ENCODE measurements at regions not wholly inside any gene's neighbourhood (a gene's known extent, or its start where the extent isn't known, plus 50 kb on each side); places are given as distances from the start of the nearest gene placed in this dataset.
"Not testable (repeated sequence)": the region's sequence is repeated elsewhere in the genome, so short reads cannot be mapped to it uniquely, and the experiment has no call there.

DNA sequence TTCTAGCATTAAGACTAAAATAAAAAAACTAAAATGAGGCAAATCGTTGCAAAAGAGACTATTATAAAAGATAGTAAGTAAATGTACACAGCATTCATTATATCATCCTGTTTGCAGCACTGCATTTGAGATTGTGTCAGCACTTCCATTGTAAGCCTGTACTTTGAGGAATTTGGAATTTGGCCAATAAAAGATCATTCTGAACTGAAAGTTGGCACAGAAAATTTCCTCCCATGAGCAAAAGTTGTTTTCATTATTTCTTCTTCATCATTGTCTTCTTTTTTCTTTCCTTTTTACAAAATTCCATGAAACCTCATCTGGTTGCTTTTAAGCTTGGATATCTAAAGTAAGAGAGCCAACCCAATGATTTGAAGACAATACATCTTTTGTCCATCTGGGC, 199.3 kb upstream of the ADAMTSL1 start:
- intact Hi-C loops (cut with DNase I) = no loop called here
- no peak for DNase-seq

DNA sequence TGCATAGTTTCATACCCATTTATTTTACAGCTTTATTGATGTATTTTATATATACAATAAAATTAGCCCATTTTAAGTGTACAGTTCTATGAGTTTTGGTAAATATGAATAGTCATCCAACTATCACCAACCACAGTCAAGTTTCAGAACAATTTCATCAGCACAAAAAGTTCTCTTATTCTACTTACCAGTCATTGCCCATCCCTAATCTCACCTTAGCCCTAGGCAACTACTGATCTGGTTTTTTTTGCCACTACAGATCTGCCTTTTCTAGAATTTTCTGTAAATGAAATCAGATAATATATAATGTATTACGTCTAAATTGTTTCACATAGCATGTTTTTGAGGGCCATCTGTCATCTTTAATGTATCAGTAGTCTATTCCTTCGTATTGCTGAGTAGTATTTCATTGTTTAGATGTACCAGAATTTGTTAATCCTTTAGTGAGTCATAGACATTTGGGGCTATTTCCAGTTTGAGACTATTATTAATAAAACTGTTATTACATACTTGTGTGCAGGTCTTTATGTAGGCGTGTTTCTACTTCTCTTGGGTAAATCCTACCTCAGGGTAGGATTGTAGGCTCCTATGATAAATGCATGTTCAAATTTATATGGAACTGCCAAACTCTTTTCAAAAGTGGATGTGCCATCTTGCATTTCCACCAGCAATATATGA, 198.5 kb upstream of the ADAMTSL1 start:
- DNase-seq (no peak), ATAC-seq (ENCODE audit: poor library complexity) (no peak)
- intact Hi-C loops (cut with DNase I) = no loop called here

More for the DNA sequence above, 199.3 kb upstream of the ADAMTSL1 start:
- no peak for ATAC-seq (ENCODE audit: poor library complexity)

- intact Hi-C loops (cut with DNase I) = no loop called here
- DNase-seq = no peak
- no peak for ATAC-seq (ENCODE audit: poor library complexity)
These were observed 192.7 kb upstream of the ADAMTSL1 start for GRCh38 chr9:18281291-18281690.

- intact Hi-C loops (cut with DNase I) = no loop called here
- DNase-seq (no peak), ATAC-seq (ENCODE audit: poor library complexity) (peak; percentile 45)
These were observed 179.7 kb upstream of the ADAMTSL1 start for GRCh38 chr9:18294229-18294628.

- DNase-seq (no peak), ATAC-seq (ENCODE audit: poor library complexity) (no peak)
These were observed 177.3 kb upstream of the ADAMTSL1 start for GRCh38 chr9:18296702-18297055.

DNA sequence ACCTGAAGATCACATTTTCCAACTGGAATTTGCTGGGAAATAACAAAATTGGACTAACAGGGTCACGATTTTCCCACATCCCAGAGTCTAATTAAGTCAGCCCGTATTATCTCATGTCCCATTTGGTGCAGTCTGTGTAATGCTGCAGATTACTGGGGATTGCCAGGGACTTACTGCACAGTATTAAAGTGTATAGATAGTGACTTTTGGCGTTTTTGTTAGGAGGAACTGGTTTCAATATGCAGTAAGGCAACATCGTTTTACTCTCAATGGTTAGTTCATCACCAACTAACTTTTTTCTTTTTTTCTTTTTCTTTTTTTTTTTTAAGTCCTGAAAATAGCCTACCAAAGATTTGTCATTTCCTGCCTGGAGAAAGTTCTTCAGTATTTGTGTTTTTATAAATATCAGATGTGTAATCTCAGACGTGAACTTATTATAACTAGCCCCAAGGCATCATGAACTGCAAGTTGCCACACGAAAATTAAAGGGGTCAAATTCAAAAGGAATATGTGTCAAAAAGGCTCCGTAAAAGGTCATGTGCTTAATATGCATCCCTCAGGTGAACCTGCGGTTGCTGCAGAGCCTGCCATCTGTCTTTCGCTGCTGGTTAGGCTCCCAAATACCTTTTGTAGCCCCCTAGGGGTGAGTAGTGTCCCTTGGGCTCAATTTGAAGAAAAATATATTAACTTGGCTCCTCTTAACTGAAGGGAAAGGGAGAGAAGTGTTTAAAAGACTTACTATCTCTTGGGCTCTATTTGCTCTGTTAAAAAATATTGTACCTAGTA, 176.7 kb upstream of the ADAMTSL1 start:
- DNase-seq (no peak), ATAC-seq (ENCODE audit: poor library complexity) (no peak)
- intact Hi-C loops (cut with DNase I) = no loop called here

More at GRCh38 chr9:18296702-18297055, 177.3 kb upstream of the ADAMTSL1 start:
- intact Hi-C loops (cut with DNase I) = no loop called here

- DNase-seq = no peak
- intact Hi-C loops (cut with DNase I) = no loop called here
- ATAC-seq (ENCODE audit: poor library complexity) = no peak
These were observed 174.5 kb upstream of the ADAMTSL1 start for GRCh38 chr9:18299449-18299848.

GRCh38 chr9:18305167-18305806, 168.7 kb upstream of the ADAMTSL1 start:
- intact Hi-C loops (cut with DNase I); DNase-seq; ATAC-seq (ENCODE audit: poor library complexity): not testable (repeated sequence)

GRCh38 chr9:18314316-18314715, 159.6 kb upstream of the ADAMTSL1 start:
- no peak for ATAC-seq (ENCODE audit: poor library complexity)
- DNase-seq = no peak
- intact Hi-C loops (cut with DNase I) = no loop called here

GRCh38 chr9:18317896-18318295, 156.1 kb upstream of the ADAMTSL1 start:
- ATAC-seq (ENCODE audit: poor library complexity) (no peak), DNase-seq (no peak)
- intact Hi-C loops (cut with DNase I) = no loop called here

- intact Hi-C loops (cut with DNase I) = no loop called here
- no peak for ATAC-seq (ENCODE audit: poor library complexity)
These were observed 154.0 kb upstream of the ADAMTSL1 start for GRCh38 chr9:18319918-18320445.

DNA sequence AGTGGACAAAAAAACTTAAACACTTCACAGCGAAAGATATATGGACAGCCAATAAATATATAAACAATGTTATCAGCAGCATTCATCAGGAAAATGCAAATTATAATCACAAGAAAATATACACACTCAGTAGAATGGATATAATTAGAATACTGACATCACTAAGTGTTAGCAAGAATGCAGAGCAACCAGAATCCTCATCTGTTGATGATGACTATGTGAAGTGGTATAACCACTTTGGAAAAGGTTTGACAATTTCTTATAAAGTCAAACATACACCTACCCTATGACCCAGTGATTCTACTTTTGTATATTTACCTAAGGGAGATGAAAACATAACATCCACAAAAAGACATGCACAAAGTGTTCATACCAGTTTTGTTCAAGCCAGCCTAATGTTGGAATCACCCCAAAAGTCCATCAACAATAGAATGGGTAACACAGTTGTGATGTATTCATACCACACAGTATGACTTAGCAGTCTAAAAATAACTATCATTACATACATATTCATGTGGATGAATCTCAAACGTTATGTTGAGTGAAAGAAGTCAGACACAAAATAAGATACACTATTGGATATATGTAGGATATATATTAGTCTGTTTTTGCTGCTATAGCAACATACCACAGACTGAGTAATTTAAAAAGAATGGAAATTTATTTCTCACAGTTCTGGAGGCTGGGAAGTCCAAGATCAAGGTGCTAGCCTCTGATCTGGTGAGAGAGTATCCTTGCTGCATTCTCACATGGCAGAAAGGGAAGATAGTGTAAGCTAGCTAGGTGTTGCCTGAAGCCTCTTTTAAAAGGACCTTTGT, 148.8 kb upstream of the ADAMTSL1 start:
- DNase-seq (no peak), ATAC-seq (ENCODE audit: poor library complexity) (no peak)
- intact Hi-C loops (cut with DNase I) = no loop called here

More at GRCh38 chr9:18319918-18320445, 154.0 kb upstream of the ADAMTSL1 start:
- DNase-seq = no peak

DNA sequence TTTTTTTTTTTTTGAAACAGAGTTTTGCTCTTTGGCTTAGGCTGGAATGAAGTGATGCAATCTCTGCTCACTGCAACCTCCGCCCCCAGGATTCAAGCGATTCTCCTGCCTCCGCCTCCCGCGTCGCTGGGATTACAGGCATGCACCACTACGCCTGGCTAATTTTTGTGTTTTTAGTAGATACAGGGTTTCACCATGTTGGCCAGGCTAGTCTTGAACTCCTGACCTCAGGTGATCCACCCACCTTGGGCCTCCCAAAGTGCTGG, 148.3 kb upstream of the ADAMTSL1 start:
- DNase-seq; intact Hi-C loops (cut with DNase I); ATAC-seq (ENCODE audit: poor library complexity): not testable (repeated sequence)

- intact Hi-C loops (cut with DNase I) = no loop called here
- DNase-seq = no peak
- ATAC-seq (ENCODE audit: poor library complexity) = no peak
These were observed 146.8 kb upstream of the ADAMTSL1 start for GRCh38 chr9:18327121-18327520.

- intact Hi-C loops (cut with DNase I) = no loop called here
- DNase-seq (no peak), ATAC-seq (ENCODE audit: poor library complexity) (no peak)
These were observed 143.3 kb upstream of the ADAMTSL1 start for GRCh38 chr9:18330401-18331309.

GRCh38 chr9:18331310-18331684, 142.7 kb upstream of the ADAMTSL1 start:
- intact Hi-C loops (cut with DNase I) = no loop called here
- DNase-seq (no peak), ATAC-seq (ENCODE audit: poor library complexity) (no peak)

DNA sequence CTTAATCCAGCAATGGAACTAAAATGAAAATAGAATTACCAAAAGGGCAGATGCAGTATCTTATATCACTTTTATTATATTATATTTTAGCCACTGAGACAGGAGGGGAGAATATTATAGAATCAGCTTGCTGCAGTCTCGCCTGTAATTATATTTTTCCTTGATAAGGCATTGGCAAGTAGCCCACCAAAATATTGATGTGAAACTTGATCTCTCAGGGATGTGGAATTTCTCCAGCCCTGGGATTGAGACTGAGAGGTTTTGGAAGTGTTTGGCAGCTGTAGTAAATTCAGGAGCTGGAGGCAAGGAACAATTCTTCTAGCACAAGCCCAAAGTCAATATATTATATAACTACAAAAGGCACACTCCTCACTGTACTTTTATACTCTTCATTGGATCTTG, 142.1 kb upstream of the ADAMTSL1 start:
- ATAC-seq (ENCODE audit: poor library complexity) (no peak), DNase-seq (no peak)
- intact Hi-C loops (cut with DNase I) = no loop called here

DNA sequence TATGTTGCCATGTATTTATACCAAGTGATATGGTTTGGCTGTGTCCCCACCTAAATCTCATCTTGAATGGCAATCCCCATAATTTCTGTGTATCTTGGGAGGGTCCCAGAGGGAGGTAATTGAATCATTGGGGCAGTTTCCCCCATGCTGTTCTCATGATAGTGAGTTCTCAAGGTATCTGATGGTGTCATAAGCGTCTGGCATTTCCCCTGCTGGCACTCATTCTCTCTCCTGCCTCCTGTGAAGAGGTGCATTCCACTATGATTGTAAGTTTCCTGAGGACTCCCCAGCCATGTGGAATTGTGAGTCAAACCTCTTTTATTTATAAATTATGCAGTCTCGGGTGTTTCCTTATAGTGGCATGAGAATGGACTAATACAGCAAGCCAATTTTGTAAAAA, 140.8 kb upstream of the ADAMTSL1 start:
- DNase-seq (no peak), ATAC-seq (ENCODE audit: poor library complexity) (no peak)
- intact Hi-C loops (cut with DNase I) = no loop called here

Data from Right ventricle myocardium superior (tissue), 1 donor.